Uterus (tissue), 3 donors: ENCODE measurements at regions not wholly inside any gene's neighbourhood (a gene's known extent, or its start where the extent isn't known, plus 50 kb on each side); places are given as distances from the start of the nearest gene placed in this dataset.
"Not testable (repeated sequence)": the region's sequence is repeated elsewhere in the genome, so short reads cannot be mapped to it uniquely, and the experiment has no call there.

Experiments
- DNase-seq, 2 donors: peaks; one replicate each; pipeline ENCODE4 v3.0.0-alpha.2; 2019 to 2020
- H3K27ac ChIP-seq, 2 donors: fragments of 200-600 bp; sonication (generic); 1 replicate in 1 of 2; 2 replicates in 1 of 2; pipeline ENCODE4 v1.5.1; 2016 to 2018
- H3K27me3 ChIP-seq, 2 donors: fragments of 200-600 bp; sonication (generic); one replicate each; pipeline ENCODE4 v1.5.1; 2018 to 2019; ENCODE audit warnings: control low read depth in 1 of 2
- H3K36me3 ChIP-seq, 2 donors: fragments of 200-600 bp; sonication (generic); one replicate each; pipeline ENCODE4 v1.5.1; 2019; ENCODE audit warnings: control low read depth in 1 of 2
- H3K4me1 ChIP-seq, 2 donors: fragments of 200-600 bp; sonication (generic); one replicate each; pipeline ENCODE4 v1.5.1; 2018 to 2019; ENCODE audit warnings: control low read depth in 1 of 2
- H3K4me3 ChIP-seq, 2 donors: fragments of 200-600 bp; sonication (generic); 1 replicate in 1 of 2; 2 replicates in 1 of 2; pipeline ENCODE4 v1.5.1; 2018 to 2019; ENCODE audit warnings: mild to moderate bottlenecking in 1 of 2
- H3K9me3 ChIP-seq, 2 donors: fragments of 200-600 bp; sonication (generic); one replicate each; pipeline ENCODE4 v1.5.1; 2019; ENCODE audit warnings: control low read depth in 1 of 2
- CTCF ChIP-seq, 4 experiments: fragments of 200-600 bp in 2 of 4; fragments of 450-650 bp in 2 of 4; sonication (generic) in 2 of 4; IDR thresholded peaks; one replicate each; pipeline ENCODE4 v1.5.1; 2016 to 2019; ENCODE audit warnings: antibody characterized with exemption in 4 of 4, mild to moderate bottlenecking in 2 of 4, moderate library complexity in 1 of 4
- POLR2A ChIP-seq, 2 donors: fragments of 450-650 bp; IDR thresholded peaks; one replicate each; pipeline ENCODE4 v1.6.1; 2016; ENCODE audit warnings: antibody characterized with exemption in 2 of 2, mild to moderate bottlenecking in 1 of 2, moderate library complexity in 1 of 2
- intact Hi-C: fragments of 100-400 bp; cut with DNase I; formaldehyde crosslinking; loops from one replicate; pipeline ENCODE4 v1.15.1; 2023; ENCODE audit warnings: low total_unique reads
- donor health status: DM: yes; HTN: yes; CAD: no.

GRCh38 chr7:67661-68395 lies 124.5 kb upstream of the FAM20C start:
- Histone ChIP-seq H3K9me3 (no peaks in the 10 kb centered on the region), H3K36me3 (no peaks in the 10 kb centered on the region), H3K4me1 (no peaks in the 10 kb centered on the region), H3K27me3 (no peaks in the 10 kb centered on the region), H3K27ac (no peak overlapping the region), H3K4me3 (no peak overlapping the region)
- DNase-seq: no peak
- TF ChIP-seq CTCF (IDR thresholded peaks at IDR 0.05): no peak
- no peak for TF ChIP-seq POLR2A (IDR thresholded peaks at IDR 0.05)
- intact Hi-C loops: no loop called here

GRCh38 chr7:68629-69028 lies 123.7 kb upstream of the FAM20C start:
- H3K36me3 ChIP-seq: no peaks in the 10 kb centered on the region
- H3K27me3 ChIP-seq: no peaks in the 10 kb centered on the region
- H3K27ac ChIP-seq: no peak overlapping the region
- no peaks in the 10 kb centered on the region for H3K9me3 ChIP-seq
- DNase-seq: no peak
- TF ChIP-seq POLR2A (IDR thresholded peaks at IDR 0.05): no peak
- no peaks in the 10 kb centered on the region for H3K4me1 ChIP-seq
- no peak overlapping the region for H3K4me3 ChIP-seq
- intact Hi-C loops: no loop called here

- H3K4me3 ChIP-seq, H3K27ac ChIP-seq, H3K27me3 ChIP-seq, H3K36me3 ChIP-seq, DNase-seq, H3K9me3 ChIP-seq, intact Hi-C loops, H3K4me1 ChIP-seq: not testable (repeated sequence)
Measured at GRCh38 chr7:69052-69451, 123.3 kb upstream of the FAM20C start.

- intact Hi-C loops, H3K36me3 ChIP-seq, H3K4me1 ChIP-seq, H3K4me3 ChIP-seq, H3K9me3 ChIP-seq, H3K27me3 ChIP-seq, DNase-seq: not testable (repeated sequence)
- H3K27ac ChIP-seq: peak overlapping the region in 1 of 2 donors; percentile 8
Measured at GRCh38 chr7:69499-70123, 122.8 kb upstream of the FAM20C start.

GRCh38 chr7:70207-70606 lies 122.2 kb upstream of the FAM20C start:
- H3K36me3 ChIP-seq, H3K27me3 ChIP-seq, H3K9me3 ChIP-seq, H3K4me3 ChIP-seq, intact Hi-C loops, DNase-seq, H3K4me1 ChIP-seq: not testable (repeated sequence)
- peak overlapping the region in 1 of 2 donors; percentile 8 for H3K27ac ChIP-seq

- H3K27ac ChIP-seq, H3K4me1 ChIP-seq, intact Hi-C loops, H3K36me3 ChIP-seq, H3K9me3 ChIP-seq, H3K27me3 ChIP-seq, H3K4me3 ChIP-seq: not testable (repeated sequence)
- peak; percentile 86 for DNase-seq
Measured at GRCh38 chr7:70989-71388, 121.4 kb upstream of the FAM20C start.

- intact Hi-C loops, H3K36me3 ChIP-seq, H3K4me1 ChIP-seq, H3K4me3 ChIP-seq, H3K27me3 ChIP-seq, H3K27ac ChIP-seq, H3K9me3 ChIP-seq: not testable (repeated sequence)
- DNase-seq: peak in 1 of 2 donors; percentile 12
Measured at GRCh38 chr7:72266-73057, 119.9 kb upstream of the FAM20C start.

- DNase-seq, H3K4me3 ChIP-seq, H3K9me3 ChIP-seq, H3K27ac ChIP-seq, H3K36me3 ChIP-seq, H3K27me3 ChIP-seq, intact Hi-C loops, H3K4me1 ChIP-seq: not testable (repeated sequence)
Measured at GRCh38 chr7:73058-73331, 119.4 kb upstream of the FAM20C start.

GRCh38 chr7:74008-74540 lies 118.3 kb upstream of the FAM20C start:
- H3K36me3 ChIP-seq, intact Hi-C loops, H3K4me3 ChIP-seq, H3K4me1 ChIP-seq, DNase-seq, H3K27ac ChIP-seq, H3K27me3 ChIP-seq, H3K9me3 ChIP-seq: not testable (repeated sequence)

GRCh38 chr7:75511-75910 lies 116.9 kb upstream of the FAM20C start:
- H3K36me3 ChIP-seq, H3K9me3 ChIP-seq, H3K4me1 ChIP-seq, H3K4me3 ChIP-seq, H3K27me3 ChIP-seq, intact Hi-C loops, H3K27ac ChIP-seq: not testable (repeated sequence)
- DNase-seq: peak in 1 of 2 donors; percentile 18

- H3K36me3 ChIP-seq, H3K27me3 ChIP-seq, DNase-seq, intact Hi-C loops, H3K4me1 ChIP-seq, H3K27ac ChIP-seq, H3K4me3 ChIP-seq, H3K9me3 ChIP-seq: not testable (repeated sequence)
Measured at GRCh38 chr7:76202-76601, 116.2 kb upstream of the FAM20C start.

- H3K9me3 ChIP-seq, H3K27ac ChIP-seq, H3K36me3 ChIP-seq, H3K4me3 ChIP-seq, H3K4me1 ChIP-seq, intact Hi-C loops, H3K27me3 ChIP-seq: not testable (repeated sequence)
- peak in 1 of 2 donors; percentile 15 for DNase-seq
Measured at GRCh38 chr7:76829-77395, 115.5 kb upstream of the FAM20C start.
